HCT116 (cell line): ENCODE measurements at regions not wholly inside any gene's neighbourhood (a gene's known extent, or its start where the extent isn't known, plus 50 kb on each side); places are given as distances from the start of the nearest gene placed in this dataset.

Experiments
- ATAC-seq: fragments of 200-7000 bp; cut with Tn5 transposase; 2 replicates; pipeline ENCODE4 v1.9.1; 2020; ENCODE audit warnings: mild to moderate bottlenecking, moderate library complexity
- BruUV-seq: library from RNA; stranded (reverse); fragments of 400-500 nt; replicated peaks from 2 replicates; lab custom pipeline; 2021; lab: Mats Ljungman, UMichigan
- CTCF ChIA-PET: fragments of 300-600 bp; sonication (Branson Sonifier 250); formaldehyde crosslinking; loops from one replicate; lab custom pipeline; 2021; ENCODE audit warnings: antibody characterized with exemption; lab: Charles Lee
- POLR2A ChIA-PET: fragments of 300-600, 350-600 bp; sonication (Branson Sonifier 250); formaldehyde crosslinking; loops from one replicate; lab custom pipeline; 2021; ENCODE audit warnings: antibody characterized with exemption; lab: Charles Lee
- RAD21 ChIA-PET, 2 experiments: fragments of 300-600 bp; sonication (Branson Sonifier 250); formaldehyde crosslinking; loops; one replicate each; lab custom pipeline; 2023; ENCODE audit warnings: low total read pairs in 2 of 2; ENCODE audit not compliant: uncharacterized antibody in 2 of 2, unreplicated experiment in 2 of 2, low non-redundant PET in 1 of 2; lab: Charles Lee
- DNase-seq: peaks from one replicate; pipeline ENCODE4 v3.0.0-alpha.2; 2010; ENCODE audit warnings: low read depth, low spot score
- H2AFZ ChIP-seq: fragments of 200-600 bp; shearing (Covaris generic), sonication (generic); 2 replicates; pipeline ENCODE4 v1.6.1; 2017; ENCODE audit warnings: low read depth, mixed run types, mixed read lengths, antibody characterized with exemption, low read length; ENCODE audit not compliant: poor library complexity, severe bottlenecking
- H3K27ac ChIP-seq: 2 replicates; pipeline ENCODE4 v1.5.1; 2012; ENCODE audit warnings: low read depth, low read length
- H3K27me3 ChIP-seq: fragments of 200-600 bp; sonication (generic); 2 replicates; pipeline ENCODE4 v1.6.1; 2016; ENCODE audit warnings: mixed run types, low read length, mixed read lengths; ENCODE audit not compliant: insufficient read depth
- H3K36me3 ChIP-seq, 2 experiments: fragments of 200-500 bp in 1 of 2; fragments of 200-600 bp in 1 of 2; sonication (Bioruptor generic) in 1 of 2; sonication (generic) in 1 of 2; 2 replicates each; pipeline versions ENCODE4 v1.5.1 to v1.6.1; 2014 to 2016; ENCODE audit warnings: low read length in 2 of 2, inconsistent platforms in 1 of 2, mixed read lengths in 1 of 2, mixed run types in 1 of 2; ENCODE audit not compliant: insufficient read depth in 2 of 2, control insufficient read depth in 1 of 2
- H3K4me1 ChIP-seq, 2 experiments: fragments of 200-600 bp in 1 of 2; sonication (generic) in 1 of 2; 2 replicates each; pipeline versions ENCODE4 v1.5.1 to v1.6.1; 2012 to 2017; ENCODE audit warnings: low read length in 2 of 2, inconsistent platforms in 1 of 2, mild to moderate bottlenecking in 1 of 2, mixed read lengths in 1 of 2, mixed run types in 1 of 2, moderate library complexity in 1 of 2; ENCODE audit not compliant: insufficient read depth in 2 of 2, control insufficient read depth in 1 of 2
- H3K4me2 ChIP-seq: fragments of 200-600 bp; sonication (generic); 2 replicates; pipeline ENCODE4 v1.6.1; 2017; ENCODE audit warnings: mixed run types, low read length, mixed read lengths
- H3K4me3 ChIP-seq, 2 experiments: fragments of 200-600 bp in 1 of 2; sonication (generic) in 1 of 2; replicated peaks in 1 of 2; 2 replicates each; pipeline ENCODE4 v1.5.1; 2011 to 2016; ENCODE audit warnings: low read length in 2 of 2, control low read depth in 1 of 2, low read depth in 1 of 2, mild to moderate bottlenecking in 1 of 2, mixed read lengths in 1 of 2, mixed run types in 1 of 2
- H3K79me2 ChIP-seq: fragments of 200-600 bp; sonication (generic); 2 replicates; pipeline ENCODE4 v1.6.1; 2017; ENCODE audit warnings: mild to moderate bottlenecking, mixed run types, low read length, moderate library complexity, mixed read lengths; ENCODE audit not compliant: insufficient read depth
- H3K9ac ChIP-seq: fragments of 200-600 bp; sonication (generic); 2 replicates; pipeline ENCODE4 v1.6.1; 2016; ENCODE audit warnings: low read length, mixed read lengths
- H3K9me2 ChIP-seq: fragments of 200-600 bp; sonication (generic), shearing (Covaris generic); 2 replicates; pipeline ENCODE4 v1.6.1; 2017; ENCODE audit warnings: mixed run types, mild to moderate bottlenecking, moderate library complexity; ENCODE audit not compliant: insufficient read depth
- H3K9me3 ChIP-seq, 2 experiments: fragments of 200-500 bp in 1 of 2; fragments of 200-600 bp in 1 of 2; sonication (Bioruptor generic) in 1 of 2; sonication (generic) in 1 of 2; 2 replicates each; pipeline ENCODE4 v1.6.1; 2014 to 2017; ENCODE audit warnings: low read length in 2 of 2, mixed read lengths in 2 of 2, inconsistent platforms in 1 of 2, low read depth in 1 of 2, mild to moderate bottlenecking in 1 of 2, mixed run types in 1 of 2, moderate library complexity in 1 of 2; ENCODE audit not compliant: control insufficient read depth in 1 of 2, insufficient read depth in 1 of 2
- H4K20me1 ChIP-seq: fragments of 200-600 bp; sonication (generic), shearing (Covaris generic); 2 replicates; pipeline ENCODE4 v1.6.1; 2017; ENCODE audit warnings: mixed run types, mild to moderate bottlenecking, moderate library complexity; ENCODE audit not compliant: insufficient read depth
- EGR1 ChIP-seq: IDR thresholded peaks from 2 replicates; pipeline ENCODE4 v1.6.1; 2012; ENCODE audit warnings: low read depth
- ELF1 ChIP-seq: IDR thresholded peaks from 2 replicates; pipeline ENCODE4 v1.6.1; 2012; ENCODE audit warnings: low read depth, borderline replicate concordance
- EZH2 ChIP-seq: fragments of 200-600 bp; sonication (generic); IDR thresholded peaks from 2 replicates; pipeline ENCODE4 v1.6.1; 2017; ENCODE audit warnings: antibody characterized with exemption, mixed run types
- EZH2phosphoT487 ChIP-seq: fragments of 200-600 bp; IDR thresholded peaks from 2 replicates; pipeline ENCODE4 v1.6.1; 2018; ENCODE audit warnings: antibody characterized with exemption, borderline replicate concordance
- FOSL1 ChIP-seq: IDR thresholded peaks from 2 replicates; pipeline ENCODE4 v1.6.1; 2012; ENCODE audit warnings: low read depth
- JUND ChIP-seq: IDR thresholded peaks from 2 replicates; pipeline ENCODE4 v1.6.1; 2012
- POLR2A ChIP-seq: IDR thresholded peaks from 2 replicates; pipeline ENCODE4 v1.7.0; 2011; ENCODE audit warnings: borderline replicate concordance; ENCODE audit not compliant: insufficient read depth, insufficient read length; ENCODE audit errors: extremely low read depth
- POLR2AphosphoS5 ChIP-seq: IDR thresholded peaks from 2 replicates; pipeline ENCODE4 v1.6.1; 2011; ENCODE audit warnings: mild to moderate bottlenecking, low read depth, low read length, moderate library complexity
- RAD21 ChIP-seq: IDR thresholded peaks from 2 replicates; pipeline ENCODE4 v1.6.1; 2012; ENCODE audit warnings: low read depth, mild to moderate bottlenecking
- SIN3A ChIP-seq: IDR thresholded peaks from 2 replicates; pipeline ENCODE4 v1.6.1; 2012; ENCODE audit warnings: low read depth
- SRF ChIP-seq: IDR thresholded peaks from 2 replicates; pipeline ENCODE4 v1.6.1; 2012; ENCODE audit warnings: low read depth
- YY1 ChIP-seq: IDR thresholded peaks from 2 replicates; pipeline ENCODE4 v1.6.1; 2011; ENCODE audit warnings: low read length, low read depth, moderate library complexity, mild to moderate bottlenecking; ENCODE audit not compliant: insufficient replicate concordance; ENCODE audit errors: extremely low read depth
- ZFX ChIP-seq: fragments of 450-650 bp; IDR thresholded peaks from 2 replicates; pipeline ENCODE4 v1.6.1; 2017
- ZNF274 ChIP-seq: fragments of 200-500 bp; sonication (Bioruptor generic); IDR thresholded peaks from 2 replicates; pipeline ENCODE4 v1.6.1; 2014; ENCODE audit warnings: mild to moderate bottlenecking, low read depth, low read length, inconsistent platforms
- intact Hi-C: fragments of 100-400 bp; cut with micrococcal nuclease; formaldehyde crosslinking; loops from 2 replicates; pipeline ENCODE4 v1.10.0; 2022
- TF ChIP-seq, protein P1 (sequence below): IDR thresholded peaks from 2 replicates; pipeline ENCODE4 v1.6.1; 2012
- TF ChIP-seq, protein P2 (sequence below): IDR thresholded peaks from 2 replicates; pipeline ENCODE4 v1.6.1; 2011; ENCODE audit warnings: mild to moderate bottlenecking, low read length, moderate library complexity; ENCODE audit not compliant: insufficient replicate concordance; ENCODE audit errors: extremely low read depth
- TF ChIP-seq, protein P3 (sequence below): IDR thresholded peaks from 2 replicates; pipeline ENCODE4 v1.6.1; 2012
- TF ChIP-seq, protein P4 (sequence below): IDR thresholded peaks from 2 replicates; pipeline ENCODE4 v1.6.1; 2012; ENCODE audit warnings: low read depth

DNA sequence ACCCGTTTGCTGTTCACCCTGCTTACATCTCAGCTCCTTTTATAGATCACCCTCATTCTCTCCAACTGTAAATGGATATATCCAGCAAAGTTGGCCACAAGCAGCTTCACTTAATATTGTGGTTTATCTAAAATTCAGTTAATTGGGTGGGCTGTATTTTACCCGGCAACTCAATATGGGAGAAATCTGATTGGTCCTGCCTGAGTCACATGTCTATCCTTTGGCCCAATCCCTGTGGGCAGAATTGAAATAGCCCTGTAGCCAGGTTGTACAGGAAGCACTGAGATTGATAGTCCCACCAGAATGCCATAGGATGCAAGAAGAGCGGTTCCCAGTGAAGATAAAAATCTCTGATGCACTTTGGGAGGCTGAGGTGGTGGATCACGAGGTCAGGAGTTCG, 73.2 kb downstream of the AIPL1 start (continued):
- TF ChIP-seq EZH2: no peak
- no peak for TF ChIP-seq EGR1
- TF ChIP-seq, protein P1, sequence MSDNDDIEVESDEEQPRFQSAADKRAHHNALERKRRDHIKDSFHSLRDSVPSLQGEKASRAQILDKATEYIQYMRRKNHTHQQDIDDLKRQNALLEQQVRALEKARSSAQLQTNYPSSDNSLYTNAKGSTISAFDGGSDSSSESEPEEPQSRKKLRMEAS: no peak
- TF ChIP-seq POLR2A: no peak

DNA sequence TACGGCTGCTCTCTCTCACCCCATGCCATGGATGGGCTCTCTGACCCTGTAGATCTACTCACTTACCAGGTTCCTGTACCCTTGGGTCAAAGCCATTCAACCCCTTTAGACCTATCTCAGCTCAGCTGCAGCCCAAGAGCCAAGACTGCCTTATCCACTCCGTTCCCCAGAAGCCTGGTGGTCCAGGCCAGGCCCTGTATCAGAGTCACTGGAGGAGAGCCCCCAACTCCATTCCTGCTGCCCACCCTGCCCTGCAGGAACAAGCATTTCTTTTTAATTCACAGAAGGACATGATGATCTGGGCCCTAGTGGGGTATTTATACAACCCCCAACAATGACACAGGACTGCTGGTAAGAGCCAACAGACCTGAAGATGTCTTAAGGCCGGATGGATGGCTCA, 76.8 kb downstream of the AIPL1 start:
- RAD21 ChIA-PET: no interaction called here
- intact Hi-C loops: no loop called here

More for the DNA sequence above, 76.8 kb downstream of the AIPL1 start:
- DNase-seq (no peak), ATAC-seq (no peak)
- TF ChIP-seq ZNF274 (no peak), ZFX (no peak), POLR2AphosphoS5 (no peak), EZH2phosphoT487 (no peak), ELF1 (no peak), YY1 (no peak), SRF (no peak), POLR2A (no peak), FOSL1 (no peak), JUND (no peak), SIN3A (no peak), RAD21 (no peak)
- TF ChIP-seq, protein P2, sequence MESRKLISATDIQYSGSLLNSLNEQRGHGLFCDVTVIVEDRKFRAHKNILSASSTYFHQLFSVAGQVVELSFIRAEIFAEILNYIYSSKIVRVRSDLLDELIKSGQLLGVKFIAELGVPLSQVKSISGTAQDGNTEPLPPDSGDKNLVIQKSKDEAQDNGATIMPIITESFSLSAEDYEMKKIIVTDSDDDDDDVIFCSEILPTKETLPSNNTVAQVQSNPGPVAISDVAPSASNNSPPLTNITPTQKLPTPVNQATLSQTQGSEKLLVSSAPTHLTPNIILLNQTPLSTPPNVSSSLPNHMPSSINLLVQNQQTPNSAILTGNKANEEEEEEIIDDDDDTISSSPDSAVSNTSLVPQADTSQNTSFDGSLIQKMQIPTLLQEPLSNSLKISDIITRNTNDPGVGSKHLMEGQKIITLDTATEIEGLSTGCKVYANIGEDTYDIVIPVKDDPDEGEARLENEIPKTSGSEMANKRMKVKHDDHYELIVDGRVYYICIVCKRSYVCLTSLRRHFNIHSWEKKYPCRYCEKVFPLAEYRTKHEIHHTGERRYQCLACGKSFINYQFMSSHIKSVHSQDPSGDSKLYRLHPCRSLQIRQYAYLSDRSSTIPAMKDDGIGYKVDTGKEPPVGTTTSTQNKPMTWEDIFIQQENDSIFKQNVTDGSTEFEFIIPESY: no peak
- TF ChIP-seq, protein P1: no peak
- TF ChIP-seq, protein P3, sequence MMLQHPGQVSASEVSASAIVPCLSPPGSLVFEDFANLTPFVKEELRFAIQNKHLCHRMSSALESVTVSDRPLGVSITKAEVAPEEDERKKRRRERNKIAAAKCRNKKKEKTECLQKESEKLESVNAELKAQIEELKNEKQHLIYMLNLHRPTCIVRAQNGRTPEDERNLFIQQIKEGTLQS: no peak
- TF ChIP-seq, protein P4, sequence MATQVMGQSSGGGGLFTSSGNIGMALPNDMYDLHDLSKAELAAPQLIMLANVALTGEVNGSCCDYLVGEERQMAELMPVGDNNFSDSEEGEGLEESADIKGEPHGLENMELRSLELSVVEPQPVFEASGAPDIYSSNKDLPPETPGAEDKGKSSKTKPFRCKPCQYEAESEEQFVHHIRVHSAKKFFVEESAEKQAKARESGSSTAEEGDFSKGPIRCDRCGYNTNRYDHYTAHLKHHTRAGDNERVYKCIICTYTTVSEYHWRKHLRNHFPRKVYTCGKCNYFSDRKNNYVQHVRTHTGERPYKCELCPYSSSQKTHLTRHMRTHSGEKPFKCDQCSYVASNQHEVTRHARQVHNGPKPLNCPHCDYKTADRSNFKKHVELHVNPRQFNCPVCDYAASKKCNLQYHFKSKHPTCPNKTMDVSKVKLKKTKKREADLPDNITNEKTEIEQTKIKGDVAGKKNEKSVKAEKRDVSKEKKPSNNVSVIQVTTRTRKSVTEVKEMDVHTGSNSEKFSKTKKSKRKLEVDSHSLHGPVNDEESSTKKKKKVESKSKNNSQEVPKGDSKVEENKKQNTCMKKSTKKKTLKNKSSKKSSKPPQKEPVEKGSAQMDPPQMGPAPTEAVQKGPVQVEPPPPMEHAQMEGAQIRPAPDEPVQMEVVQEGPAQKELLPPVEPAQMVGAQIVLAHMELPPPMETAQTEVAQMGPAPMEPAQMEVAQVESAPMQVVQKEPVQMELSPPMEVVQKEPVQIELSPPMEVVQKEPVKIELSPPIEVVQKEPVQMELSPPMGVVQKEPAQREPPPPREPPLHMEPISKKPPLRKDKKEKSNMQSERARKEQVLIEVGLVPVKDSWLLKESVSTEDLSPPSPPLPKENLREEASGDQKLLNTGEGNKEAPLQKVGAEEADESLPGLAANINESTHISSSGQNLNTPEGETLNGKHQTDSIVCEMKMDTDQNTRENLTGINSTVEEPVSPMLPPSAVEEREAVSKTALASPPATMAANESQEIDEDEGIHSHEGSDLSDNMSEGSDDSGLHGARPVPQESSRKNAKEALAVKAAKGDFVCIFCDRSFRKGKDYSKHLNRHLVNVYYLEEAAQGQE: no peak
- Histone ChIP-seq H4K20me1 (no peaks in the 10 kb centered on the region), H2AFZ (no peak overlapping the region), H3K27me3 (peaks cover 9% of the 10 kb centered on the region), H3K9me3 (no peaks in the 10 kb centered on the region), H3K36me3 (no peaks in the 10 kb centered on the region), H3K27ac (no peak overlapping the region), H3K4me2 (no peak overlapping the region), H3K4me1 (no peaks in the 10 kb centered on the region), H3K9me2 (no peaks in the 10 kb centered on the region), H3K9ac (no peak overlapping the region), H3K79me2 (no peaks in the 10 kb centered on the region), H3K4me3 (no peak overlapping the region)
- POLR2A ChIA-PET: no interaction called here
- BruUV-seq: no TSS peak
- CTCF ChIA-PET: no interaction called here
